Naive thymus-derived CD8-positive, alpha-beta T cell (primary cell): ENCODE measurements at regions not wholly inside any gene's neighbourhood (a gene's known extent, or its start where the extent isn't known, plus 50 kb on each side); places are given as distances from the start of the nearest gene placed in this dataset.

Experiments used
- ATAC-seq, 2 donors: fragments of 150-1000 bp; cut with Tn5 transposase in 1 of 2; sonication (Bioruptor Pico), chemical (Tn5 transposase) in 1 of 2; 1 replicate in 1 of 2; 2 replicates in 1 of 2; pipeline ENCODE4 v1.10.0; 2021; ENCODE audit warnings: mild to moderate bottlenecking in 2 of 2, moderate library complexity in 2 of 2
- POLR2A ChIA-PET: fragments of 350-600 bp; sonication (Branson Sonifier 250); formaldehyde crosslinking; loops from one replicate; lab custom pipeline; 2021; ENCODE audit warnings: antibody characterized with exemption; lab: Charles Lee
- DNase-seq, 10 donors: peaks; one replicate each; pipeline versions ENCODE4 v3.0.0 to v3.0.0-alpha.2; 2020 to 2022
- H3K27ac Mint-ChIP-seq, 10 donors: one replicate each; pipeline ENCODE4 v1.8.0; 2020 to 2022; ENCODE audit warnings: mild to moderate bottlenecking in 10 of 10, mixed read lengths in 10 of 10, moderate library complexity in 4 of 10, inconsistent platforms in 1 of 10
- H3K27me3 Mint-ChIP-seq, 5 donors: one replicate each; pipeline ENCODE4 v1.8.0; 2021 to 2022; ENCODE audit warnings: mixed read lengths in 5 of 5
- H3K36me3 Mint-ChIP-seq, 3 donors: one replicate each; pipeline ENCODE4 v1.8.0; 2020 to 2022; ENCODE audit warnings: mixed read lengths in 3 of 3, mild to moderate bottlenecking in 2 of 3, inconsistent platforms in 1 of 3
- H3K4me1 Mint-ChIP-seq, 4 donors: one replicate each; pipeline ENCODE4 v1.8.0; 2021 to 2022; ENCODE audit warnings: mixed read lengths in 4 of 4
- H3K4me3 Mint-ChIP-seq, 10 donors: one replicate each; pipeline ENCODE4 v1.8.0; 2020 to 2022; ENCODE audit warnings: mild to moderate bottlenecking in 10 of 10, mixed read lengths in 10 of 10, moderate library complexity in 6 of 10, inconsistent platforms in 1 of 10
- H3K9me3 Mint-ChIP-seq, 9 donors: one replicate each; pipeline ENCODE4 v1.8.0; 2020 to 2022; ENCODE audit warnings: mixed read lengths in 9 of 9, mild to moderate bottlenecking in 3 of 9, inconsistent platforms in 1 of 9, moderate library complexity in 1 of 9

DNA sequence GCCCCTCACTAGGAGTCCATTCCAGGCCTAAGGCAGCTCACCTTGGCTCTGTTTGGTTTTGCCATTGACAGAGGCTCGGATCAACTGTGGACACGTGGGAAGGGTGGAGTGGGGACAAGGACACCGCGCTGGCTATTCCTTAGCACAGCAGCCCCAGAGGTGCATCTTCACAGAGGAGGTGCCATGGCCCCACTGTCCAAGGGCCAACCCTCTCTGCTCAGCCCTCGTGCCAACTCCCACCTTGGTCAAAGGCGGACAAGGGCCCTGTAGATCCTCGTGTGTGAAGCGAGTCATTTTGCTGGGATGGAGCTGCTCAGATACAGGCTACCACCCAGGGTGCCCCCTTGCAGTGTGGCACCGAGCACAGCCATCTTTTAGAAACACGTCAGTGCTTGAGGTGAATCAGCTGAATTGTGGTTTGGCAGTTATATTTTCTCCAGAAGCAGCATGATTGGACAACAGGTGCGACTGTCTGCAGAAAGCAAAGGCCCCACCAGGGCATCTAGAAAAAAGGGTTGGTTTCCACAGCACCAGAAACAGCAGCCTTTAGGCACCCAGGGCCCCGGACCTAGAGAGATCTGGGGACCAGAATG, 192.1 kb upstream of the GPR12 start:
- ATAC-seq (no peak), DNase-seq (no peak)
- Mint-ChIP-seq H3K9me3 (no peaks in the 10 kb centered on the region), H3K27ac (no peak overlapping the region), H3K4me1 (no peaks in the 10 kb centered on the region), H3K27me3 (peaks cover 0 to 8% (median 2%) of the 10 kb centered on the region in 5 donors), H3K36me3 (no peaks in the 10 kb centered on the region), H3K4me3 (no peak overlapping the region)
- POLR2A ChIA-PET, result no interaction called here

GRCh38 chr13:26951581-26952177, 191.1 kb upstream of the GPR12 start:
- no peak overlapping the region for H3K27ac Mint-ChIP-seq
- no peaks in the 10 kb centered on the region for H3K36me3 Mint-ChIP-seq
- H3K27me3 Mint-ChIP-seq, result peaks cover 0 to 8% (median 0%) of the 10 kb centered on the region in 5 donors
- H3K4me3 Mint-ChIP-seq, result no peak overlapping the region
- DNase-seq, result no peak
- ATAC-seq, result no peak
- no peaks in the 10 kb centered on the region for H3K4me1 Mint-ChIP-seq
- POLR2A ChIA-PET, result no interaction called here
- no peaks in the 10 kb centered on the region for H3K9me3 Mint-ChIP-seq

GRCh38 chr13:26950968-26951367, 190.4 kb upstream of the GPR12 start:
- H3K27me3 Mint-ChIP-seq, result peaks cover 0 to 8% (median 0%) of the 10 kb centered on the region in 5 donors
- no peak overlapping the region for H3K27ac Mint-ChIP-seq
- H3K4me1 Mint-ChIP-seq, result no peaks in the 10 kb centered on the region
- DNase-seq (no peak), ATAC-seq (no peak)
- no peaks in the 10 kb centered on the region for H3K9me3 Mint-ChIP-seq
- POLR2A ChIA-PET, result no interaction called here
- no peaks in the 10 kb centered on the region for H3K36me3 Mint-ChIP-seq
- no peak overlapping the region for H3K4me3 Mint-ChIP-seq

DNA sequence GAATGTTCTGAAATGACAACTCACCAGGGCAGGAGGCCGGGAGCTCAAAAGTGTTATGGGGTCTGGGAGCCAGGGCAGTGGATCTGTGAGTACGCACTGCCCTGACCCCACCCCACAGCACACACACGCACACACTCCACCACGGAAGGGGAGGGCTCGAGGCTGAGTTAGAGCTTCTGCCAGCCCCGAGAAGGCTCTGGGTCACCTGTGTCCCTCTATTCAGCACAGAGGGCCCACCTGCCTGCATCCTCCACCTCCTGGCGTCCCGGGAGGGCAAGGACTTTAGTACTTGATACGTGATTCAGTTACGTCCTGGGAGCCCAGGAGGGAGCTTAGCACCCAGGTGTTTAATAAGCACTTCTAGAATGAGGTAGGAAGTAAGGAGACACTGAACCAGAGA, 190.0 kb upstream of the GPR12 start:
- ATAC-seq (no peak), DNase-seq (no peak)
- no peaks in the 10 kb centered on the region for H3K36me3 Mint-ChIP-seq
- no peak overlapping the region for H3K27ac Mint-ChIP-seq
- peaks cover 0 to 8% (median 0%) of the 10 kb centered on the region in 5 donors for H3K27me3 Mint-ChIP-seq
- H3K4me1 Mint-ChIP-seq, result no peaks in the 10 kb centered on the region
- POLR2A ChIA-PET, result no interaction called here
- no peak overlapping the region for H3K4me3 Mint-ChIP-seq
- H3K9me3 Mint-ChIP-seq, result no peaks in the 10 kb centered on the region

- no peak overlapping the region for H3K4me3 Mint-ChIP-seq
- H3K36me3 Mint-ChIP-seq, result no peaks in the 10 kb centered on the region
- DNase-seq (no peak), ATAC-seq (no peak)
- no peak overlapping the region for H3K27ac Mint-ChIP-seq
- no peaks in the 10 kb centered on the region for H3K4me1 Mint-ChIP-seq
- POLR2A ChIA-PET, result no interaction called here
- peaks cover 0 to 4% (median 0%) of the 10 kb centered on the region in 5 donors for H3K27me3 Mint-ChIP-seq
- H3K9me3 Mint-ChIP-seq, result no peaks in the 10 kb centered on the region
Measured at GRCh38 chr13:26949701-26950502, 189.3 kb upstream of the GPR12 start.

GRCh38 chr13:26948353-26948752, 187.8 kb upstream of the GPR12 start:
- H3K36me3 Mint-ChIP-seq, result no peaks in the 10 kb centered on the region
- no peak for DNase-seq
- POLR2A ChIA-PET, result no interaction called here
- no peaks in the 10 kb centered on the region for H3K9me3 Mint-ChIP-seq
- H3K4me1 Mint-ChIP-seq, result no peaks in the 10 kb centered on the region
- ATAC-seq, result no peak
- H3K4me3 Mint-ChIP-seq, result no peak overlapping the region
- no peaks in the 10 kb centered on the region for H3K27me3 Mint-ChIP-seq
- no peak overlapping the region for H3K27ac Mint-ChIP-seq

- Mint-ChIP-seq H3K9me3 (no peaks in the 10 kb centered on the region), H3K27me3 (peaks cover 0 to 6% (median 0%) of the 10 kb centered on the region in 5 donors), H3K4me3 (no peak overlapping the region), H3K4me1 (no peaks in the 10 kb centered on the region), H3K27ac (peak overlapping the region in 1 of 10 donors; percentile 42), H3K36me3 (no peaks in the 10 kb centered on the region)
- ATAC-seq, result peak in 1 of 2 donors; percentile 44
- peak in 2 of 10 donors; percentile 1 to 6 for DNase-seq
- POLR2A ChIA-PET, result interaction anchor here (0.7 kb wide), 1 partner anchor 54 kb away, joined by 4 read pairs; no protein-coding TSS in a partner anchor
Measured at GRCh38 chr13:26946684-26947343, 186.2 kb upstream of the GPR12 start.

GRCh38 chr13:26943748-26944147, 183.2 kb upstream of the GPR12 start:
- Mint-ChIP-seq H3K9me3 (no peaks in the 10 kb centered on the region), H3K36me3 (no peaks in the 10 kb centered on the region), H3K27ac (no peak overlapping the region), H3K4me3 (no peak overlapping the region), H3K4me1 (no peaks in the 10 kb centered on the region), H3K27me3 (peaks cover 0 to 8% (median 4%) of the 10 kb centered on the region in 5 donors)
- ATAC-seq (no peak), DNase-seq (no peak)
- POLR2A ChIA-PET, result no interaction called here

- Mint-ChIP-seq H3K27ac (no peak overlapping the region), H3K9me3 (no peaks in the 10 kb centered on the region), H3K27me3 (peaks cover 3 to 14% (median 11%) of the 10 kb centered on the region in 5 donors), H3K4me1 (no peaks in the 10 kb centered on the region), H3K36me3 (no peaks in the 10 kb centered on the region), H3K4me3 (no peak overlapping the region)
- POLR2A ChIA-PET, result no interaction called here
- ATAC-seq (no peak), DNase-seq (no peak)
Measured at GRCh38 chr13:26942184-26942583, 181.6 kb upstream of the GPR12 start.

DNA sequence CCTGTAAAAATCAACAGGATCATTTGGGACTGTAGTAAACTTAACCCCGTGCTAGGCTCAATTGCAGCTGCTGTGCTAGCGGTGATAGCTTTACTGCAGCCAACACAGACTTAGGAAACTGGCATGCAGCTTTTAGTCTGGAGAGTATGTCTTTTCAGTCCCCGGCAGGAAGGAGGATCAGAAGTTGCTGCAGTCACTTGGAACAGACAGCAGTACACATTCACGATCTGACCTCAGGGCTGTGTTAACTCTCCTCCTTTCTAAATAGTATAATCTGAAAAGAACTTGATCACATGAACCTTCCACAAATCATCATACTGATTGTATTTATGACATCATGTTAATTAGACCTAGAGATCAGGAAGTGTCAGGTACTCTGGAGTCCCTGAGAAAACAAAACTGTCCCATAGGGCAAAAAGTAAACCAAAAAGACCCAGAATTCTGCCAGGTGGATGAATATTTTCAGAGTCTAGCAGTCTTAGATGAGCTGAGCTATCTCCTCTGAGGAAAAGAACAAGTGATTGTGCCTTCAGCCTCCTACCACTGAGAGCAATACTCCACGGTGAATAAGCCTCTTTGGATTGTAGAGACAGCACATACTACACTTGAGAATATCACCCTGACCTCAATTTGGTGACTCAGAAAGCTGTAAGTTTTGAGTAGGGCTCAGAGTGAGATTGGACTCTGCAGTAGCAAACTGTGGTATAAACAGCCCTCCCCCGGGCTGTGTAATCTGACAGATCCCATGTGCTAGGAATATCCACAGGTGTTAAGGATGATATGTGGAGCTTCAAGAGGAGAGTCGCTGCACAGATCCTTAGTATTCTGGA, 181.0 kb upstream of the GPR12 start:
- Mint-ChIP-seq H3K4me3 (no peak overlapping the region), H3K9me3 (no peaks in the 10 kb centered on the region), H3K4me1 (no peaks in the 10 kb centered on the region), H3K36me3 (no peaks in the 10 kb centered on the region), H3K27me3 (peaks cover 3 to 14% (median 11%) of the 10 kb centered on the region in 5 donors), H3K27ac (no peak overlapping the region)
- ATAC-seq (no peak), DNase-seq (no peak)
- POLR2A ChIA-PET, result no interaction called here

GRCh38 chr13:26934096-26934495, 173.5 kb upstream of the GPR12 start:
- POLR2A ChIA-PET, result no interaction called here
- ATAC-seq, result no peak
- Mint-ChIP-seq H3K9me3 (no peaks in the 10 kb centered on the region), H3K4me3 (no peak overlapping the region), H3K27ac (no peak overlapping the region), H3K36me3 (no peaks in the 10 kb centered on the region), H3K27me3 (peaks cover 4 to 22% (median 5%) of the 10 kb centered on the region in 5 donors), H3K4me1 (peaks cover 0 to 6% (median 4%) of the 10 kb centered on the region in 4 donors)
- no peak for DNase-seq

DNA sequence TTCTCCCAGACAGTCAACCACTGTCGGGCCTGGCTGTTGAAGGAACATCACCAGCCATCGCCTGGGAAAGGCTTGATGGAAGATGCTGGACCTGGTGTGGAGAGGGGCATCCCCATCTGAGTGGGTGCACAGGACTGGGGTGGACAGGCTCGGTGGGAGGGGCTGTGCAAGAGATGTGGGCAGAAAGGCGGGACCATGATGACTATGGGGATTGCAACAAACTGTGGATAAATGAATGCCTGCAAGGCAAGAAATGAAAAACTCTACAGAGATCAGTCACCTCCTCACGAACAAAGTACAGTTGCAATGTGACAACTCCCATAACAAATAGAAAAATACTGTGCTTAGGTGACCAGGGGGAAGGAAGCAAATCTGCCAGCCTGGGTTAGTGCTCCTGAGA, 171.9 kb upstream of the GPR12 start:
- Mint-ChIP-seq H3K27ac (peak overlapping the region in 1 of 10 donors; percentile 23), H3K36me3 (no peaks in the 10 kb centered on the region), H3K4me1 (peaks cover 0 to 6% (median 4%) of the 10 kb centered on the region in 4 donors), H3K4me3 (no peak overlapping the region), H3K9me3 (no peaks in the 10 kb centered on the region), H3K27me3 (peaks cover 0 to 9% (median 4%) of the 10 kb centered on the region in 5 donors)
- DNase-seq (no peak), ATAC-seq (no peak)
- POLR2A ChIA-PET, result no interaction called here
